ENCODE measurements at regions not wholly inside any gene's neighbourhood (a gene's known extent, or its start where the extent isn't known, plus 50 kb on each side); places are given as distances from the start of the nearest gene placed in this dataset.
"Not testable (repeated sequence)": the region's sequence is repeated elsewhere in the genome, so short reads cannot be mapped to it uniquely, and the experiment has no call there.

GRCh38 chr13:44667943-44668342, 91.8 kb upstream of the TSC22D1 start:
- POLR2A ChIA-PET: no interaction called here
- Histone ChIP-seq H3K4me1 (ENCODE audit: control insufficient read depth in 1 of 2, insufficient read depth in 2 of 2, low read length in 2 of 2) (no peaks in the 10 kb centered on the region), H3K9ac (ENCODE audit: low read length) (no peak overlapping the region), H4K20me1 (ENCODE audit: insufficient read depth) (no peaks in the 10 kb centered on the region), H3K27ac (ENCODE audit: low read depth, low read length) (no peak overlapping the region), H3K27me3 (ENCODE audit: insufficient read depth, low read length) (no peaks in the 10 kb centered on the region), H3K9me2 (ENCODE audit: insufficient read depth) (no peaks in the 10 kb centered on the region), H2AFZ (ENCODE audit: low read depth, low read length, poor library complexity, severe bottlenecking) (no peak overlapping the region), H3K36me3 (ENCODE audit: control insufficient read depth in 1 of 2, insufficient read depth in 2 of 2, low read length in 2 of 2) (no peaks in the 10 kb centered on the region), H3K79me2 (ENCODE audit: insufficient read depth, low read length) (no peaks in the 10 kb centered on the region), H3K4me2 (ENCODE audit: low read length) (no peak overlapping the region), H3K9me3 (ENCODE audit: control insufficient read depth in 1 of 2, insufficient read depth in 1 of 2, low read depth in 1 of 2, low read length in 2 of 2) (no peaks in the 10 kb centered on the region), H3K4me3 (replicated peaks in 1 of 2; ENCODE audit: low read depth in 1 of 2, low read length in 2 of 2) (no peak overlapping the region)
- ATAC-seq: no peak
- no TSS peak for BruUV-seq (replicated peaks)
- no peak for DNase-seq (ENCODE audit: low read depth, low spot score)
- CTCF ChIA-PET: no interaction called here
- intact Hi-C loops (cut with micrococcal nuclease): no loop called here
- RAD21 ChIA-PET (ENCODE audit: low non-redundant PET in 1 of 2, low total read pairs in 2 of 2, uncharacterized antibody in 2 of 2, unreplicated experiment in 2 of 2): no interaction called here
- no peak for TF ChIP-seq MAX (IDR thresholded peaks at IDR 0.05)
- TF ChIP-seq FOSL1 (IDR thresholded peaks at IDR 0.05; ENCODE audit: low read depth): no peak
- no peak for TF ChIP-seq CEBPB (IDR thresholded peaks at IDR 0.05; ENCODE audit: low read depth)
- TF ChIP-seq TCF7L2 (IDR thresholded peaks at IDR 0.05; ENCODE audit: borderline replicate concordance, extremely low read depth, insufficient read depth, insufficient read length): no peak
- TF ChIP-seq ZNF274 (IDR thresholded peaks at IDR 0.05; ENCODE audit: low read depth, low read length): no peak
- TF ChIP-seq SP1 (IDR thresholded peaks at IDR 0.05; ENCODE audit: low read depth): no peak
- no peak for TF ChIP-seq ZFX (IDR thresholded peaks at IDR 0.05)
- TF ChIP-seq REST (IDR thresholded peaks at IDR 0.05; ENCODE audit: low read depth): no peak
- TF ChIP-seq EGR1 (IDR thresholded peaks at IDR 0.05; ENCODE audit: low read depth): no peak
- no peak for TF ChIP-seq YY1 (IDR thresholded peaks at IDR 0.05; ENCODE audit: extremely low read depth, insufficient replicate concordance, low read depth, low read length)
- no peak for TF ChIP-seq EZH2phosphoT487 (IDR thresholded peaks at IDR 0.05; ENCODE audit: borderline replicate concordance)
- no peak for TF ChIP-seq CBX3 (IDR thresholded peaks at IDR 0.05; ENCODE audit: low read depth)
- TF ChIP-seq SRF (IDR thresholded peaks at IDR 0.05; ENCODE audit: low read depth): no peak

- H3K4me2 ChIP-seq (ENCODE audit: low read length); H3K79me2 ChIP-seq (ENCODE audit: insufficient read depth, low read length); ATAC-seq; BruUV-seq (replicated peaks); H4K20me1 ChIP-seq (ENCODE audit: insufficient read depth); H3K9me3 ChIP-seq (ENCODE audit: control insufficient read depth in 1 of 2, insufficient read depth in 1 of 2, low read depth in 1 of 2, low read length in 2 of 2); DNase-seq (ENCODE audit: low read depth, low spot score); H3K9ac ChIP-seq (ENCODE audit: low read length); H3K27me3 ChIP-seq (ENCODE audit: insufficient read depth, low read length); H3K27ac ChIP-seq (ENCODE audit: low read depth, low read length); POLR2A ChIA-PET; H3K4me1 ChIP-seq (ENCODE audit: control insufficient read depth in 1 of 2, insufficient read depth in 2 of 2, low read length in 2 of 2); RAD21 ChIA-PET (ENCODE audit: low non-redundant PET in 1 of 2, low total read pairs in 2 of 2, uncharacterized antibody in 2 of 2, unreplicated experiment in 2 of 2); CTCF ChIA-PET; H2AFZ ChIP-seq (ENCODE audit: low read depth, low read length, poor library complexity, severe bottlenecking); intact Hi-C loops (cut with micrococcal nuclease); H3K4me3 ChIP-seq (replicated peaks in 1 of 2; ENCODE audit: low read depth in 1 of 2, low read length in 2 of 2); H3K9me2 ChIP-seq (ENCODE audit: insufficient read depth); H3K36me3 ChIP-seq (ENCODE audit: control insufficient read depth in 1 of 2, insufficient read depth in 2 of 2, low read length in 2 of 2): not testable (repeated sequence)
Measured at GRCh38 chr13:44666538-44666937, 90.4 kb upstream of the TSC22D1 start.

Data from HCT116 (cell line).